ENCODE measurements at regions not wholly inside any gene's neighbourhood (a gene's known extent, or its start where the extent isn't known, plus 50 kb on each side); places are given as distances from the start of the nearest gene placed in this dataset.

- H3K36me3 Mint-ChIP-seq = no peaks in the 10 kb centered on the region
- intact Hi-C loops (cut with micrococcal nuclease) = loop anchor here (5.0 to 10.0 kb wide), 3 partner anchors 1141 to 1529 kb away; no protein-coding TSS in a partner anchor
- Histone ChIP-seq H3K4me1 (ENCODE audit: control insufficient read depth in 1 of 2, insufficient read depth in 2 of 2, low read length in 2 of 2) (peaks cover 5 to 9% of the 10 kb centered on the region in 2 donors), H3K9me3 (replicated peaks in 1 of 2; ENCODE audit: control insufficient read depth in 1 of 2, insufficient read depth in 1 of 2, low read length in 2 of 2) (no peaks in the 10 kb centered on the region), H2AFZ (ENCODE audit: insufficient read depth, low read depth, low read length, poor library complexity, severe bottlenecking) (no peak overlapping the region), H3K27ac (ENCODE audit: low read depth in 1 of 2, low read length in 2 of 2) (no peak overlapping the region), H4K20me1 (ENCODE audit: insufficient read depth, low read length) (no peaks in the 10 kb centered on the region), H3K4me2 (replicated peaks; ENCODE audit: extremely low read depth, low read length, poor library complexity, severe bottlenecking) (no peak overlapping the region), H3K36me3 (replicated peaks in 1 of 2; ENCODE audit: control insufficient read depth in 1 of 2, insufficient read depth in 2 of 2, low read length in 2 of 2) (no peaks in the 10 kb centered on the region), H3K79me2 (ENCODE audit: insufficient read depth, low read length) (no peaks in the 10 kb centered on the region), H3K9ac (ENCODE audit: insufficient read depth, low read length, poor library complexity, severe bottlenecking) (no peak overlapping the region), H3K4me3 (replicated peaks in 1 of 3; ENCODE audit: low read depth in 2 of 3, low read length in 3 of 3) (no peak overlapping the region), H3K27me3 (ENCODE audit: control insufficient read depth in 2 of 2, insufficient read depth in 2 of 2, low read length in 2 of 2) (peaks cover 0 to 4% of the 10 kb centered on the region in 2 donors)
- WGBS (ENCODE audit: insufficient coverage) = 100% methylated on average over 2 of the region's 6 CpGs
- peaks cover 10% of the 10 kb centered on the region for H3K4me1 Mint-ChIP-seq
- H3K4me3 Mint-ChIP-seq = no peak overlapping the region
- peak overlapping the region in 1 of 7 donors; percentile 21 for H3K27ac Mint-ChIP-seq
- TF ChIP-seq CTCF (IDR thresholded peaks at IDR 0.05) = no peak
- no peak for DNase-seq
- peaks cover 0 to 3% (median 0%) of the 10 kb centered on the region in 7 donors for H3K9me3 Mint-ChIP-seq
- peaks cover 2 to 9% (median 7%) of the 10 kb centered on the region in 3 donors for H3K27me3 Mint-ChIP-seq (ENCODE audit: low read depth in 3 of 3)
Measured at GRCh38 chr9:107423540-107423939, 66.0 kb downstream of the KLF4 start.

- Histone ChIP-seq H3K79me2 (ENCODE audit: insufficient read depth, low read length) (no peaks in the 10 kb centered on the region), H3K9ac (ENCODE audit: insufficient read depth, low read length, poor library complexity, severe bottlenecking) (no peak overlapping the region), H3K9me3 (replicated peaks in 1 of 2; ENCODE audit: control insufficient read depth in 1 of 2, insufficient read depth in 1 of 2, low read length in 2 of 2) (no peaks in the 10 kb centered on the region), H3K36me3 (replicated peaks in 1 of 2; ENCODE audit: control insufficient read depth in 1 of 2, insufficient read depth in 2 of 2, low read length in 2 of 2) (no peaks in the 10 kb centered on the region), H3K4me1 (ENCODE audit: control insufficient read depth in 1 of 2, insufficient read depth in 2 of 2, low read length in 2 of 2) (peaks cover 5 to 9% of the 10 kb centered on the region in 2 donors), H3K4me2 (replicated peaks; ENCODE audit: extremely low read depth, low read length, poor library complexity, severe bottlenecking) (no peak overlapping the region), H3K27me3 (ENCODE audit: control insufficient read depth in 2 of 2, insufficient read depth in 2 of 2, low read length in 2 of 2) (peaks cover 0 to 6% of the 10 kb centered on the region in 2 donors), H3K27ac (ENCODE audit: low read depth in 1 of 2, low read length in 2 of 2) (no peak overlapping the region), H2AFZ (ENCODE audit: insufficient read depth, low read depth, low read length, poor library complexity, severe bottlenecking) (no peak overlapping the region), H3K4me3 (replicated peaks in 1 of 3; ENCODE audit: low read depth in 2 of 3, low read length in 3 of 3) (no peak overlapping the region), H4K20me1 (ENCODE audit: insufficient read depth, low read length) (no peaks in the 10 kb centered on the region)
- H3K4me1 Mint-ChIP-seq = peaks cover 10% of the 10 kb centered on the region
- intact Hi-C loops (cut with micrococcal nuclease) = loop anchor here (5.0 to 10.0 kb wide), 3 partner anchors 1142 to 1530 kb away; no protein-coding TSS in a partner anchor
- H3K36me3 Mint-ChIP-seq = no peaks in the 10 kb centered on the region
- peak; percentile 76 for TF ChIP-seq CTCF (IDR thresholded peaks at IDR 0.05)
- 30% methylated on average over 6 of the region's 9 CpGs for WGBS (ENCODE audit: insufficient coverage)
- no peak overlapping the region for H3K4me3 Mint-ChIP-seq
- DNase-seq = peak; percentile 56 to 74 (median 70)
- H3K27me3 Mint-ChIP-seq (ENCODE audit: low read depth in 3 of 3) = peaks cover 2 to 9% (median 7%) of the 10 kb centered on the region in 3 donors
- no peak overlapping the region for H3K27ac Mint-ChIP-seq
- peaks cover 0 to 3% (median 0%) of the 10 kb centered on the region in 7 donors for H3K9me3 Mint-ChIP-seq
Measured at GRCh38 chr9:107422189-107423185, 67.1 kb downstream of the KLF4 start.

All from CD14-positive monocyte (primary cell).